Esophagus muscularis mucosa (tissue), 4 donors: ENCODE measurements at regions not wholly inside any gene's neighbourhood (a gene's known extent, or its start where the extent isn't known, plus 50 kb on each side); places are given as distances from the start of the nearest gene placed in this dataset.

ENCODE experiments used
- CTCF ChIP-seq, 3 experiments: fragments of 200-600 bp in 2 of 3; fragments of 450-650 bp in 1 of 3; sonication (generic) in 2 of 3; IDR thresholded peaks; one replicate each; pipeline ENCODE4 v1.5.1; 2017 to 2019; ENCODE audit warnings: antibody characterized with exemption in 3 of 3, mild to moderate bottlenecking in 2 of 3, moderate library complexity in 1 of 3
- EP300 ChIP-seq: sonication (generic); formaldehyde crosslinking; IDR thresholded peaks from one replicate; pipeline ENCODE4 v1.6.1; 2017; ENCODE audit warnings: antibody characterized with exemption
- POLR2AphosphoS5 ChIP-seq, 2 donors: sonication (generic); formaldehyde crosslinking; IDR thresholded peaks; one replicate each; pipeline ENCODE4 v1.6.1; 2017; ENCODE audit warnings: antibody characterized with exemption in 2 of 2

GRCh38 chr11:23988381-23989006 lies 508.4 kb upstream of the LUZP2 start:
- TF ChIP-seq POLR2AphosphoS5 (IDR thresholded peaks at IDR 0.05) = no peak
- TF ChIP-seq CTCF (IDR thresholded peaks at IDR 0.05) = no peak
- TF ChIP-seq EP300 = no peak
